ENCODE measurements at regions not wholly inside any gene's neighbourhood (a gene's known extent, or its start where the extent isn't known, plus 50 kb on each side); places are given as distances from the start of the nearest gene placed in this dataset.

- TF ChIP-seq EZH2 (optimal IDR thresholded peaks at IDR 0.05; ENCODE audit: low read depth, low read length), result no peak
- no peak for TF ChIP-seq CTCF (IDR thresholded peaks at IDR 0.05; ENCODE audit: low read length)
- TF ChIP-seq EZH2phosphoT487 (IDR thresholded peaks at IDR 0.05; ENCODE audit: low read length), result no peak
Observed at GRCh38 chr15:96049766-96050165, 280.7 kb upstream of the NR2F2 start.

Data from MM.1S (cell line).